ENCODE measurements at regions not wholly inside any gene's neighbourhood (a gene's known extent, or its start where the extent isn't known, plus 50 kb on each side); places are given as distances from the start of the nearest gene placed in this dataset.

DNA sequence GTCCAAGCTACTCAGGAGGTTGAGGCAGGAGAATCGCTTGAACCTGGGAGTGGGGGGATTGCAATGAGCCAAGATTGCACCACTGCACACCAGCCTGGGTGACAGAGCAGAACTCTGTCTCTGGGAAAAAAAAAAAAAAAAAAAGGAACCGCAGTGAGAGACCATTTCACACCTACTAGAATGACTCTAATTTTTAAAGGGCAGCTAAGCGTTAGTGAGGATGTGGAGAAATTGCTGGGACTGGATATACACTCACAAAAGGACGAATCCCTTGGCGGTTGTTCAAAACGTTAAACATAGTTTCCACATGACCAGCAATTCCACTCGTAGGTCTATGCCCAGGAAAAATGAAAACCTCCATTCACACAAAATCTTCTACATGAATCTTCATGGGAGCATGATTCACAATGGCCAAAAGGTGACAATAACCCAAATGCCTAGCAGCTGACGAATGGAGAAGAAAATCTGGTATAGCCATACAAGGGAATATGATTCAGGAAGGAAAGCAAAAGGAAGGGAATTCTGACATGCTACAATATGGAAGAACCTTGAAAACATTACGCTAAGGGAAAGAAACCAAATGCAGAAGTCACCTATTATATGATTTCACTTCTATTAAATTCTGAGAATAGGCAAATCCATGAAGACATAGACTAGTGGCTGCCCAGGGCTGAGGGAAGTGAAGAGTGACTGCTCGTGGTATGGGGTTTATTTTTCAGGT lies 127.0 kb downstream of the CHSY1 start:
- H3K36me3 ChIP-seq (replicated peaks) = no peaks in the 10 kb centered on the region
- H3K4me3 ChIP-seq (ENCODE audit: low read depth, low read length) = no peak overlapping the region
- TF ChIP-seq, protein P1, sequence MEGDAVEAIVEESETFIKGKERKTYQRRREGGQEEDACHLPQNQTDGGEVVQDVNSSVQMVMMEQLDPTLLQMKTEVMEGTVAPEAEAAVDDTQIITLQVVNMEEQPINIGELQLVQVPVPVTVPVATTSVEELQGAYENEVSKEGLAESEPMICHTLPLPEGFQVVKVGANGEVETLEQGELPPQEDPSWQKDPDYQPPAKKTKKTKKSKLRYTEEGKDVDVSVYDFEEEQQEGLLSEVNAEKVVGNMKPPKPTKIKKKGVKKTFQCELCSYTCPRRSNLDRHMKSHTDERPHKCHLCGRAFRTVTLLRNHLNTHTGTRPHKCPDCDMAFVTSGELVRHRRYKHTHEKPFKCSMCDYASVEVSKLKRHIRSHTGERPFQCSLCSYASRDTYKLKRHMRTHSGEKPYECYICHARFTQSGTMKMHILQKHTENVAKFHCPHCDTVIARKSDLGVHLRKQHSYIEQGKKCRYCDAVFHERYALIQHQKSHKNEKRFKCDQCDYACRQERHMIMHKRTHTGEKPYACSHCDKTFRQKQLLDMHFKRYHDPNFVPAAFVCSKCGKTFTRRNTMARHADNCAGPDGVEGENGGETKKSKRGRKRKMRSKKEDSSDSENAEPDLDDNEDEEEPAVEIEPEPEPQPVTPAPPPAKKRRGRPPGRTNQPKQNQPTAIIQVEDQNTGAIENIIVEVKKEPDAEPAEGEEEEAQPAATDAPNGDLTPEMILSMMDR (IDR thresholded peaks at IDR 0.05; ENCODE audit: low read depth, low read length, missing control alignments) = no peak
- H3K27ac ChIP-seq = peak overlapping the region; percentile 97
- in situ Hi-C loops (cut with HindIII; ENCODE audit: low pct_ligation_motif_present, low sequenced_read_pairs) = no loop called here
- no peaks in the 10 kb centered on the region for H3K27me3 ChIP-seq (replicated peaks)
- DNase-seq = peak; percentile 95

DNA sequence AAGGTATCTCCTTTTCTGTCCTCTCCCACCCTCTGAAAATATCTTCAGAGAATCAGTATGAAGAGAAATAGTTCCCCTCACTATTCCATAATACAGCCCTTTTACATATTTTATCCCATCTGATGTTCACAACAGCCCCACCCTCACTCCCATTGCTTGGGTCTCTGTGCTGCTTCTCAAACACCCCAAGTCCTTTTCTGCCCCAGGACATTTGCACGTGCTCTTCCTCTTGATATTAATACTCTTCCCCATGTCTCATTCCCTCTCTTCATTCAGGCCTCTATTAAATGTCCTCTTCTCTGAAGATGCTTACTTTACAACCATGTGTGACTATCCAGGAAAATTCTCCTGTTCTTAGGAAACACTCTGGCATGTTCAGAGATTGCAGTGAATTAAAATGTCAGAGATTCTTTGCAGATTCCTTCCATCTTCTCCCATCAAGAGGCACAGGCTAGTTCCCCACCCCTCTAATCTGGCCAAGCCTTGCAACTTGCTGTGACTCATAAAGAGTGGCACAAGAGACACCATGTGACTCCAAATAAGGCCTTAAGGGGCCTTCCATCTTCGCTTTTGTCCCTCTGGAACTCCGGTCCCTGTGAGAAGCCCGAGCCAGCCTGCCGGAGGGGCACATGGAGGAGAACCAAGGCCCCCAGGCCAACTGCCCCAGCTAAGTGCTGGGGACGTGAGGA lies 128.5 kb downstream of the CHSY1 start:
- in situ Hi-C loops (cut with HindIII; ENCODE audit: low pct_ligation_motif_present, low sequenced_read_pairs) = no loop called here
- TF ChIP-seq, protein P1 (IDR thresholded peaks at IDR 0.05; ENCODE audit: low read depth, low read length, missing control alignments) = no peak
- Histone ChIP-seq H3K27ac (peak overlapping the region; percentile 97), H3K36me3 (replicated peaks) (no peaks in the 10 kb centered on the region), H3K27me3 (replicated peaks) (no peaks in the 10 kb centered on the region), H3K4me3 (ENCODE audit: low read depth, low read length) (no peak overlapping the region)
- peak; percentile 39 for DNase-seq

DNA sequence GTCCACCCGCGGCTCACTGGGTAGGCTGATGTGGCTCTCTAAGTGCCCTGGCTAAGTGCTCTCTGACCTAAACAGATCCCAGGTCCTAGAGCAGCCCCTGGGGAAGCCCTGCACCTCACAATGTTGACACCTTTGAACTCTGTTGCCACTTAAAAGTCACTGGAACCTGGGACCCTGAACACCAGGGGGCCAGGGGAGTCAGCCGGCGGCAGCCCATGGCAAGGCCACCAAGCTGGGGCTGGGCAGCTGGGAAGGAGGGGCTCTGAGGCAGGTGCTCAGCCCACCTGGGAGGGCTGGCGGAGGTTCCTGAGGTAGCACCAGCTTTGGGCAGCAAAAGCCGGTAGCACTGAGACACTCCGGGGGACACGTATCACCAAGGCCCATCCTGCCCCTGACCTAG lies 129.0 kb downstream of the CHSY1 start:
- H3K27ac ChIP-seq = peak overlapping the region; percentile 97

DNA sequence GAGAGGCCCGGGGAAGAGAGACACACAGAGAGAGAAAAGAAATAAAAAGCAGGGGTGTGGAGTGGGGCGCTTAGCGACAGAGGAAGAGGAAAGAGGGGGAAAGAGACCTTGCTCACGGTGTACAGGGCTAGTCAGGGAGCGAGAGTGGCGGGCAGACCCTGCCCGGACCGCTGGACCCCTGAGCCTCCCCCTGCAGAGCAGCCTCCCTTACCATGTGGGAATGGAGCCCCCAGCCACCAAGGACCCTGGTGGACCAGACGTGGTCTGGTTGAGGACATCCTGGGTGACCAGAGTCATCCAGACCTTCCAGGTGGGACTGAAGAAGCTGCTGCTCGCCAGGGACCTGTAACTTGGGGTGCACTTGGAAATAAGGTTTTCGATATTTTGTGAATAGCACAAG lies 129.6 kb downstream of the CHSY1 start:
- Histone ChIP-seq H3K4me3 (ENCODE audit: low read depth, low read length) (no peak overlapping the region), H3K27ac (peak overlapping the region; percentile 74), H3K36me3 (replicated peaks) (no peaks in the 10 kb centered on the region), H3K27me3 (replicated peaks) (no peaks in the 10 kb centered on the region)
- no peak for DNase-seq
- in situ Hi-C loops (cut with HindIII; ENCODE audit: low pct_ligation_motif_present, low sequenced_read_pairs) = no loop called here
- TF ChIP-seq, protein P1 (IDR thresholded peaks at IDR 0.05; ENCODE audit: low read depth, low read length, missing control alignments) = no peak

More for the DNA sequence above, 129.0 kb downstream of the CHSY1 start:
- in situ Hi-C loops (cut with HindIII; ENCODE audit: low pct_ligation_motif_present, low sequenced_read_pairs) = no loop called here
- Histone ChIP-seq H3K36me3 (replicated peaks) (no peaks in the 10 kb centered on the region), H3K27me3 (replicated peaks) (no peaks in the 10 kb centered on the region), H3K4me3 (ENCODE audit: low read depth, low read length) (no peak overlapping the region)
- DNase-seq = no peak
- TF ChIP-seq, protein P1 (IDR thresholded peaks at IDR 0.05; ENCODE audit: low read depth, low read length, missing control alignments) = no peak

DNA sequence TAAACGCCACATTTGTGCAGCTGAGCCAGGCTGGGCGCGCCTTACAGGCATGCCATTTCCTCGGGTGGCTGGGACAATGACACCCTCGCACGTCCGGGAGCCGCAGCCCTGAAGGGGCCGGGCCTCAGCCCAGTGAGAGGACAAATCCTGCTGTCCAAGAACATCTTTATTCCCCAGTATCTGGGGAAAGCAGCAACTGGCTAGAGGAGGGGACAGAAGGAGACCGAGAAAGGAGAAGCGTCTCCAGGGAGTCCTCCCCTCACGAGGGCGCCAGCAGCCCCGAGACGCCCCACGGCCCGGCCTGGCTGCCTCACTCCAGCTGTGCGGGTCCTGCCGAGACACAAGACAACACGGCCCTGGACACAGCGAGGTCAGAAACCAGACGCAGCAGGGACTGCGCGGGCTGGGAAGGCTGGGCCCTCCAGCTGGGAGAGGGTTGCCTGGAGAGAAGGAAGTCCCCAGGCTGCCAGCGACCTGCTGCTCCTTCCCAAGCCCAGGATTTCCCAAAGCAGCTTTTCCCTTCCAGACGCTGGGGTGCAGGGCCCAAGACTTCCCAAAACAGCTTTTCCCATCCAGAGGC lies 130.2 kb downstream of the CHSY1 start:
- in situ Hi-C loops (cut with HindIII; ENCODE audit: low pct_ligation_motif_present, low sequenced_read_pairs) = no loop called here
- TF ChIP-seq, protein P1 (IDR thresholded peaks at IDR 0.05; ENCODE audit: low read depth, low read length, missing control alignments) = peak; percentile 66
- Histone ChIP-seq H3K27me3 (replicated peaks) (no peaks in the 10 kb centered on the region), H3K4me3 (ENCODE audit: low read depth, low read length) (peak overlapping the region; percentile 9), H3K27ac (peak overlapping the region; percentile 74), H3K36me3 (replicated peaks) (no peaks in the 10 kb centered on the region)
- DNase-seq = peak; percentile 60

All from brain microvascular endothelial cell (primary cell).